GM21528 (cell line): ENCODE measurements at regions not wholly inside any gene's neighbourhood (a gene's known extent, or its start where the extent isn't known, plus 50 kb on each side); places are given as distances from the start of the nearest gene placed in this dataset.
A peak's percentile ranks its signal among the peaks of the same experiment; 100 is the strongest.

Experiments used
- ATAC-seq: cut with Tn5 transposase; IDR thresholded peaks from one replicate; pipeline ENCODE4 v1.9.1; 2021; ENCODE audit warnings: mild to moderate bottlenecking, moderate library complexity; ENCODE audit not compliant: unreplicated experiment, low FRiP score

DNA sequence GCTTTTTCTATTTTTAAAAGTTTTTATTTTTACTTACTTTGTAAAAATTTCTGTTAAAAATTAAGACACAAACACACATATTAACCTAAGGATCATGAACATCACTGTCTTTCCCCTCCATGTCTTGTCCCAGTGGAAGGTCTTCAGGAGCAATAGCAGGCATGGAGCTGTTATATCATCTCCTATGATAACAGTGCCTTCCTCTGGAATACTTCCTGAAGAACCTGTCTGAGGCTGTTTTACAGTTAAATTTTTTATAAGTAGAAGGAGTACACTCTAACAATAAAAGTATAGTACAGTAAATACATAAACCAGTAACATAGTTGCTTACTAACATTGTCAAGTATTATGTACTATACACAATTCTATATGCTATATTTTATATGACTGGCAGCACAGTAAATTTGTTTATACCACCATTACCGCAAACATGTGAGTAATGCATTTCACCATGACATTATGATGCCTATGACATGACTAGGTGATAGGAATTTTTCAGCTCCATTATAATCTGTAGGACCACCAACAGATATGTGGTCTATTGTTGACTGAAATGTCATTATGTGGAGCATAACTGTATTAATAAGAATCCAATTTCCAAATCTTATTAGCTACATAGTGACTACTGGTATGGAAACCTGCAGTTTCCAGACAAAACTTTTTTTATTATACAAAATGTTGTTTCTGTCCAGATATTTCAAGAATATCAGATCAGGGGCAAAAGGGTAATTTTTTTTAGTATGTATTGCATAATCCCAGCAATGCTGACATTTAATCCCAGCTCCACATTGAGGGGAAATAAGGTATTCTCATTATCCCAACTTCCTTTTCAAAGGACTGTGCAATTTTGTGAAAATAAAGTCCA lies 337.2 kb upstream of the SLC39A10 start:
- no peak for ATAC-seq

DNA sequence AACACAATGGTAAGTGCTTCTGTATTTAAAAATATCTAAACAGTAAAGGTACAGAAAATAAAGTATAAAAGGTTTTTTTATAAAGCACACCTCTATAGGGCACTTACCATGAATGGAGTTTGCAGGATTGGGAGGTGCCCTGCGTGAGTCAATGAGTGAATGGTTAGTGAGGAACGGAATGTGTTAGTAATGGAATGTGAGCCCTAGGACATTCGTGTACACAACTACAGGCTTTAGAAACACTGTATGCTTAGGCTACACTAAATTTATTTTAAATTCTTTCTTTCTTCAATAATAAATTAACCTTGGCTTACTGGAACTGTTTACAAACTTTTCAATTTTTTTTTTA lies 337.9 kb upstream of the SLC39A10 start:
- no peak for ATAC-seq

DNA sequence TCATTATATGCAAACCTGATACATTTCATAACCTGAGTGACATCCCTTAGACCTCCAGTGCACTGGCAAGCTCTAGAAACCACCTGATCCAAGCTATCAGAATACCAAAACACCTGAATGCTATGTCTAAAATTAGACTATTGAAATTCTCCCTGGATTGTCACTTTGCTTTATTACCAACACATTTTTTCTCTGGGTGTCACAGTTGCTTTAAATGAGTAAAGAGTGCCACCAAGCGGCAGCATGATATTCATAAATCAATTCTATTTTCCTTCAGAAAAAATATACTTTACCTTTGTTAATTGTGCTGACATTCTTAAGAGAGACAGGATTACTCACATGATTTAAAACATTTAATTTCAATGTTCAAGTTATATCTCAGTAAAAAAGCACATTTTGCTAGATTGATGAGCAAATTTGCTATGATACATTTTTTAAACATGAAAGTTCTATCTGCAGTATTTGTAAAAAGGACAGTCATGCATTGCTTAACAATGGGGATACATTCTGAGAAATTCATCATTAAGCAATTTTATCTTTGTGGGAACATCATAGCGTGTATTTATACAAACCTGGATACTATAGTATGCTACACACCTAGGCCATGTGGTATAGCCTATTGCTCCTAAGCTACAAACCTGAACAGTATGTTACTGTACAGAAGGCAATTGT lies 338.4 kb upstream of the SLC39A10 start:
- ATAC-seq: peak; percentile 42

DNA sequence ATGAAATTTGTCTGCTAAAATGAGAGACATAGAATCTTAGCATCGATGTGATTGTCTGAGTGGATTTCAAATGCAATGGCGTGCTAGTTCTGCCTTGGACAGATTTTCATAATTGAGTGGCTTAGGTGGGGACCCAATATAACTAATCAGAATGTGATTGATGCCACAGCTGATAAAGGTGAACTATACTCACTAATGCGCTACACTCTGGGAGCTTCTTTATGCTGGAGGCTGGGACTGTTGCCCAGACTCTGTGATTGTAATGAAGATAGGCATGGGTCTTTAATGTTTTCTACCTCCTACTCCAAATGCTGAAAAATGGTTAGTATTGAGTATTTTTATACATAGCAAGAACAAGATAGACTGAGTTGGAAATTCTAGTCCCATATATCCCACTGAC lies 339.5 kb upstream of the SLC39A10 start:
- ATAC-seq: no peak

DNA sequence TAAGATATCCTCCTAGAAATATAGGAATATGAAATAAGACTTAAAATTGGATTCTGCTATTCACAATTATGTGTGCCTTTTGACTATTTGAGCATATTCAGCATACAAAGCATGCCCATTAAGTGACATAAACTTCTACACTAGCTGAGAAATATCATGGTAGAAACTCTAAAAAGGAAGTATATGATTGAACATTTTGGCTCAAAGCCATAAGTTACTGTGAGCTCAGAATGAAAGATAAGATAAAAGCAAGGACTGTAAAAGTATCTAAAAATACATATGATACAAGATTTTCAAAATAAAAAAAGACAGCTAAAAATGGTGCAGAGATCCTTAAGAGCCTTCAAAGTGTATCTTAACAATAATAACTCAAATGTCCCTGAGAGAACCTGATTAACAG lies 340.5 kb upstream of the SLC39A10 start:
- no peak for ATAC-seq

DNA sequence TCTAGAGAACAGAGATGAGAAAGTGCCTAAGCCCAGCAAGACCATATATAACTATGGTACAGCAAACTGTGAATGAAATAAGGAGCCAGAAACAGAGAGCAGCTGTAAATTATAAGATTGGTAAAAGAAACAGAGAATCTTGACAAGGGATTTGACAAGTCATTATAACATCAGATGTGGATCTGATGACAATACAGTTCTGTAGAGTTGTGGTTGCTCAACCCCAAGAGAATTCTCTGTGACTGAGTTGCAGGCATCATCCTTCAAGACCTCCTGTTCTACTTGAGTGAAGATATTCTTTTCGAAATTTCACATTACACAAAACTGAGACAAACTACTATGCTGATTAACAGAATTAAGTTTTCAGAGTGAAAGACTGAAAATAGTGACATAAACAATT lies 343.1 kb upstream of the SLC39A10 start:
- no peak for ATAC-seq

DNA sequence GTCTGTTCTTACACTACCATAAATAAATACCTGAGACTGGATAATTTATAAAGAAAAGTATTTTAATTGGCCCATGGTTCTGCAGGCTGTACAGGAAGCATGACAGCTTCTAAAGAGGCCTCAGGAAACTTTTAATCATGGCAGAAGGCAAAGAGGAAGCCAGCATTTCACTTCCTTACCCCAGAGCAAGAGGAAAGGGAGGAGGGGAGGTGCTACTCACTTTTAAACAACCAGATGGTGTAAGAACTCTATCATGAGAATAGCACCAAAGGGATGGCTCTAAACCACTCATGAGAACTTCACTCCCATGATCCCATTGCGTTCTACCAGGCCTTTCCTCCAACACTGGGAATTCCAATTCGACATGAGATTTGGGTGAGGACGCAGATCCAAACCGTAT lies 344.4 kb upstream of the SLC39A10 start:
- no peak for ATAC-seq

DNA sequence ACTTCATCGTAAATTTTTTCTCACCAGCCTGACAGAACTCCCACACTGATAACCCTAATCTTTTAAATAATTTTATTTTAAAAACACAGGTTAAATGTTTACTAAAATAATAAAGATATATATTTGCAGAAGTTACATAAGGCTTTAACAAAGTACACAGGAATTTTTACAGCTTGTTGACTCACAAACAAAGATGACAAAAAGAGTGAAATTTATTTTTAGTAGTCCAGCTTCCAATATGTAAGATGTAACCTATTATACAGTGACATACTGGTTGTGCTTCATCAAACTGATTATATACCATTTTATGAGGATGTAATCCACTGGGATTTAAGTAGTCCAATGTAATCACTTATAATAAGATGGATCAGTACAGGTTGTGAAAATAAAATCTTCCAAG lies 348.9 kb upstream of the SLC39A10 start:
- ATAC-seq: no peak

DNA sequence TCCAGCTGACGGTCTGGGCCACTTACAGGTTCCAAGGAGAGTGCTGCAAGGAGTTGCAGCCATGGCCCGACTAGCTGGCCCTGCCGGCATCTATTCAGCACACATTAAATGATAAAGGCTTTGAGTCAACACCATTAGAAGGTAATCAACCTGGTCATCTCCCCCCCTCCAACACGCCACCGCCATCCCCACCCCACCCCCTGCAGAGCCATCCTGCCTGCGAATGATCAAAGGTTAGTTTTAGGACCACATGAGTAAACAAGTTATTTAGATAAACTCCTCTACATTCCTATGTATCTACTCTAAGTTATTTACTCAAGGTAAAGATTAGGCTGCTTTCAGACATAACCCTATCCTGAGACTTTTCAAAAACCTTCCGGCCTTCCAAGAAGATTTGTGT lies 349.3 kb upstream of the SLC39A10 start:
- no peak for ATAC-seq

DNA sequence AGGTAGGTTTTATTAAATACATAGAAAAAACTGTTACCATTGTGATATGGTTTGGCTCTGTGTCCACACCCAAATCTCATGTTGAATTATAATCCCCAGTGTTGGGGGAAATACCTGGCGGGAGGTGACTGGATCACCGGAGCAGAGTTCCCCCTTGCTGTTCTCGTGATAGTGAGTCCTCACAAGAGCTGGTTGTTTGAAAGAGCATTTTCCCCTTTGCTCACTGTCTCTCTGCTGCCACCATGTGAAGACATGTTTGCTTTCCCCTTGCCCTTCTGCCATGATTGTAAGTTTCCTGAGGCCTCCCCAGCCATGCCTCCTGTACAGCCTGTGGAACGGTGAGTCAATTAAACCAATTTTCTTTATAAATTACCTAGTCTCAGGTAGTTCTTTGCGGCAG lies 352.7 kb upstream of the SLC39A10 start:
- no peak for ATAC-seq

DNA sequence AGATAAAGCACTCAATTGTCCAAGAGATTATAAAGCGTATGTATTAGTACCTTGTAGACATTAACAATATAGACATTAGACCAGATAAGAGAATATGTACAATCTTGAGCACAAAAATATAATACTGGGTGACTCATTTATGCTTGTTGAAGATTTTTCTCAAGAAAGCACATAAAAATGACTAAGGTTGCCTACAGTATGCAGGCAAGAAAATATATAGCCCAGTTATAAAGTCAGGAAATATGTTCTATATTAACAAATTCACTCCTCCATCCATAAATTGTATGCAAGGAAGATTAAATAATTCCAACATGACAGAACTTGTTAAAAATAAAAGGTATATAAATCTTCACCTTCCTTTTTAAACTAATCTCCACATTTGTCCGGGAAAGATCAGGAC lies 356.4 kb upstream of the SLC39A10 start:
- no peak for ATAC-seq

DNA sequence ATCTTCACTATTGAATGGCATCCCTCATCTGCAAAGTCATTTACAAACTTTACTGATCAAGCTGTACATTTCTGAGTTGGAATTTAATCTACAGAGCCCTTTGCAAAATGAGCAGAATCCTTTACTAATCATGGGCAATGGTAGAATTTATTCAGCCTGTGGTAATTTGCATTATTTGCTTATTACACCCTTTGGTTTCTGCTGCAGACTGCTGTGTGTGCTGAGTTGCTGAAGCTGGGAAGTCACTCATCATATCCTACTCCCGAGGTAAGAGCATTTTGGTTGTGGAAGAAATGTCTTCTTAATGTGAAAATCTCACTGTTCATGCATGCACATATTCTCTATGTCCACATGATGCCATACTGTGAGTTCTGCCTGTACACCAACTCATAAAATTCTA lies 357.4 kb upstream of the SLC39A10 start:
- no peak for ATAC-seq

DNA sequence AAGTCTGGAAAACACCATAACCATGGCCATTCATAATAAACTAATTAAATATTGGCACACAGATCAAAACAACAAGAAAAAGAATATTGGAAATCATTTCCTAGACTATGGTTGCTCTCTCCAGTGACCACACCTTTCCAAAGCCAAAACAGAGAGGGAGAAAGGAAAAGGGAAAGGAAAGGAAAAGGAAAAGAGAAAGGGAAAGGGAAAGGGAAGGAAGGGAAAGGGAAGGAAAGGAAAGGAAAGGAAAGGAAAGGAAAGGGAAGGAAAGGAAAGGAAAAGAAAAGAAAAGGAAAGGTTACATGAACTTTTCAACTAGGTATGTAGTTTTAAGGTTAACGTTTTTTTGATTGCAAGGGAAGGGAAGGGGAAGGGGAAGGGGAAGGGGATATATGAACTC lies 360.5 kb upstream of the SLC39A10 start:
- ATAC-seq: no peak

DNA sequence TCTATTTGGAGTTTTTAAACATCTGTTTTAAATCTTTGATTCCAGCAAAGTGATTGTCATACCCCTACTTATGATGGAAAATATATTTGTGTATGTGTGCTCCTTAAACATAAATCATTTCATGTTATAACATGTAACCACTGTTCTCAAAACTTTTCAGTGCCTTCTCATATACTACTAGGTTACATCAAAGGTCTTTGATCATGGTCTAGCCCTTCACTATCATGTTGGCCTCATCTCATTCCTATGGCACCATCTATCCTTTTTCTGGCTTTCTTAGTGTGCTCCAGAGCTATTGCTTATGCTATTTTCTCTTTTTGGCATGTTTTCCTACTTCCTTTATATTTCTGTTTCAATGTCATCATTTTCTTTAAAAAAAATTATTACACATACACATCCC lies 367.9 kb upstream of the SLC39A10 start:
- ATAC-seq: no peak

DNA sequence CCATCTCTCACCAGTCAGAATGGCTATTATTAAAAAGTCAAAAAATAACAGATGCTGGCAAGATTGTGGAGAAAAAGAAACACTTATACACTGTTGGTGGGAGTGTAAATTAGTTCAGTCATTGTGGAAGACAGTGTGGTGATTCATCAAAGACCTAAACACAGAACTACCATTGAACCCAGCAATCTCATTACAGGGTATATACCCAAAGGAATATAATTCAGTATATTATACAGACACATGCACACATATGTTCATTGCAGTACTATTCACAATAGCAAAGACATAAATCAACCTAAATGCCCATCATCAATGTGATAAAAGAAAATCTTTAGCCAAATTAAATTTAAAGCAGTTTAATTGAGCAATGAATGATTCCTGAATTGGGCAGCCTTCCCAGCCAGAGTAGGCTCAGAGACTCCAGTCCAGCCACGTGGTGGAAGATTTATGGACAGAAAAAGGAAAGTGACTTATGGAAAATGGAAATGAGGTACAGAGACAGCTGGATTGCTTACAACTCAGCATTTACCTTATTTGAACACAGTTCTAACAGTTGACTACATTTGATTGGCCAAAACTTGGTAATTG lies 377.1 kb upstream of the SLC39A10 start:
- no peak for ATAC-seq

DNA sequence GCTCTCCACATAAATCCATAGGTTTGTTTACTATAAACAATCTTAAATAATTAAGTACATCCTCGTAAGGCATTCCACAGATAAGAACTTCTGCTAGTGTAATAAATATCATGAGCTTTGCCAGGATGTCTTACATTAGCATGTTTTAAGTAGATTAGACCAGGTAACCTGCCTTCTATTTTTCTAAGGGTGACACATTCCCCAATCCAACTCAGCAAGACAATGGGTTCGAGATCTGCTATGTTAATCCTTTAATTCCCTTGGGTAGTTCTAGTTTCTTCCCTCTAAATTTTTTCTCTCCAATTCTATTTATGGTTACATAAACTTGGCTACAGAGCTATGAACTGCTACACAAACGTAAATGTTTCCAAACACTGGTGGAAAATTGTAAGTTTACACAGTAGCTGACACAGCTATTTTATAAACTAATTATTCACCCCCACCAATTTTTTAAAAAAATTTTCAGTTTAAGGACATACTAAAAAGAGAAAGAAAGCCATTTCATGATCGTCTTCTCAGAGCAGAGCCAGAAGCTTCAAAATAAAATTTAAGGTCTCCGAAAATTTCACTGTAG lies 386.5 kb upstream of the SLC39A10 start:
- ATAC-seq: no peak

DNA sequence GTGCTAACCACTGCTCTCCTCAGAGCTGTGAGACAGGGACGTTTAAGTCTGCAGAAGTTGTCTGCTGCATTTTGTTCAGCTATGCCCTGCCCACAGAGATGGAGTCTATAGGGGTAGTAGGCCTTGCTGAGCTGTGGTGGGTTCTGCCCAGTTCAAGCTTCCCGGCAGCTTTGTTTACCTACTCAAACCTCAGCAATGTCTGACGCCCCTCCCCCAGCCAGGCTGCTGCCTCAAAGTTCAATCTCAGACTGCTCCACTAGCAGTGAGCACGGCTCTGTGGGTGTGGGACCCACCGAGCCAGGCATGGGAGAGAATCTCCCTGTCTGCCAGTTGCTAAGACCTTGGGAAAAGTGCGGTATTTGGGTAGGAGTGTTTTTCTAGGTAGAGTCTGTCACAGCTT lies 387.8 kb upstream of the SLC39A10 start:
- ATAC-seq: no peak

DNA sequence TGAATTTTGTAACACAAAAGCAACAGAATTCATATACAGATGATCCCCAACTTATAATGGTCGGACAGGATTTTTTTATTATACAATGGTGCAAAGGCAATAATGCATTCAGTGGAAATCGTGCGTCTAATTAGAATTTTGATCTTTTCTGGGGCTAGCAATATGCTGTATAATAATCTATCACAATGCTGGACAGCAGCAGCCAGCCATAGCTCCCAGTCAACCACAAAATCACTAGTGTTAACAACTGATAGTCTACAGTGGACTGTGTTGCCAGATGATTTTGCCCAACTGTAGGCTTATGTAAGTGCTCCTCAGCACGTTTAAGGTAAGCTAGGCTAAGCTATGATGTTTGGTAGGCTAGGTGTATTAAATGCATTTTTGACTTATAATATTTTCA lies 399.0 kb upstream of the SLC39A10 start:
- no peak for ATAC-seq

DNA sequence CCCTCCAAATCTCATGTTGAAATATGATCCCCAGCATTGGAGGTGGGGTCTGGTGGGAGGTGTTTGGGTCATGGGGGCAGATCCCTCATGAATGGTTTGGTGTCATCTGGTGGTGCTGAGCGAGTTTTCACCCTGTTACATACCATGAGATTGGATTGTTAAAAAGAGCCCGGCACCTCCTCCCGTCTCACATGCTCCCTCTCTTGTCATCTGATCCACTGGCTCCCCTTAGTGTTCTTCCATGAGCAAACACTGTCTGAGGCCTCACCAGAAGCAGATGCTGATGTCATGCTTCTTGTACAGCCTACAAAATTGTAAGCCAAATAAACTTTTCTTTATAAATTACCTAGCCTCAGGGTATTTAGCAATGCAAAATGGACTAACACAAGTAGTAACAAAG lies 405.0 kb upstream of the SLC39A10 start:
- no peak for ATAC-seq

DNA sequence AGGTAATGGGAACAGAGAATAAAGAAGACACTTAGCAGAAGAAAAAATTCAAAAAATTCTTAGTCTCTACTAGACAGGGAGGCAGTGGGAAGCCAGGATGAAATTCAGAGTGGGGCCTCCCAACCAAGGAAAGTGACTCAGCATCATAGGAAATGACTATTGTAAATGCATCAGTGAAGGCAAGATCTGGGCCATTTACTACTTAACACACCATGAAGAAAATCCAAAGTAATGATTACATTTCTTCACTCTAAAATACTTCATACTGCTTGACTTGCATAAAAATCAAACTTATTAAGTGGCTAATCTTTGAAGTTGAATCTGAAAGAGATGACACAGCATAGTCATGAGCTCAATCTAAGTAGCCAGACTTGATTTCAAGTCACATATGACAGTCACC lies 405.8 kb upstream of the SLC39A10 start:
- no peak for ATAC-seq

DNA sequence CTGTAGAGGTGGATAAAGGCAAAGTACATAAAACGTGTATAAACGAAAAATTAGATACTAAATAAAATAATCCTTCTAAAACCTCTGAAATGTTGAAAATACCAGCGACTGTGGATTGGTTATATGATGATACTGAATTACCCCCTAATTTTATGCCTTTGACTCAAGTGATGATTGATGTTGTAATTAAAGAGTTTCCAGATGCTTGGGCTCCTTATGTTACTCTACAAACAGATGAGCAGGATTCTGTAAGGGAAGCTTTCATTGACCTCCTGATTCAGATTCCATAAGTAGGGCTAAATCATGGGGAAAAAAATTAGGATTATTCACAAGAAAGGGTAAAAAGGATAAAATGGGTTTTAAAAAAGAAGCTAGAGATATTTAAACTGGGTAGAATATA lies 418.2 kb upstream of the SLC39A10 start:
- ATAC-seq: no peak

DNA sequence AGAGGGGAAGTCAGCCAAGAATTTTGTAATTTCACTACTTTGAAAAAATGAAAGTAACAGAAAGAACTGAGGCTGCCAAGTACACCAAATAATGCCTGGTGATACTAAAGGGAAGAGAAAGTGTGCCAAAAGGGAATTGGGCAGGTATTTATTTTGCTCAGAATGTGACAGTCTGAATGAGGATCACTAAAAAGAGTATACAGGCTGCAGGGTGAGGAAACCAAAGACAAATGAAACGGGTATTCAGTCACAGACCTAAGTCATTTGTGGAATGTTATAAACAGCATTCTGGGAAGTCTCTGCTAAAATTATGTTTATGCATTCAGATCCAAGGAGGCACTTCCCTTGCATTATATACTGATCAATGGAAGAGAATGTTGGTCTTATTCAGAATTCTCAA lies 418.6 kb upstream of the SLC39A10 start:
- no peak for ATAC-seq
